Natural killer cell (primary cell): ENCODE measurements at regions not wholly inside any gene's neighbourhood (a gene's known extent, or its start where the extent isn't known, plus 50 kb on each side); places are given as distances from the start of the nearest gene placed in this dataset.

Experiments used
- ATAC-seq, 3 donors: fragments of 150-1000 bp in 2 of 3; fragments of 200-7000 bp in 1 of 3; cut with Tn5 transposase; 1 replicate in 1 of 3; 2 replicates in 2 of 3; pipeline ENCODE4 v1.10.0; 2021; ENCODE audit warnings: mild to moderate bottlenecking in 2 of 3, moderate library complexity in 2 of 3
- DNase-seq, 2 donors: peaks; one replicate each; pipeline versions ENCODE4 v3.0.0 to v3.0.0-alpha.2; 2013 to 2021; ENCODE audit warnings: mixed read lengths in 1 of 2
- H3K27ac ChIP-seq: one replicate; pipeline ENCODE4 v1.5.1; 2013; ENCODE audit warnings: mild to moderate bottlenecking, low read length
- H3K27me3 ChIP-seq: one replicate; pipeline ENCODE4 v1.6.1; 2013; ENCODE audit warnings: low read length; ENCODE audit not compliant: control insufficient read depth, insufficient read depth
- H3K36me3 ChIP-seq: one replicate; pipeline ENCODE4 v1.6.1; 2013; ENCODE audit warnings: low read length; ENCODE audit not compliant: control insufficient read depth, insufficient read depth
- H3K4me1 ChIP-seq: one replicate; pipeline ENCODE4 v1.6.1; 2013; ENCODE audit warnings: low read length; ENCODE audit not compliant: control insufficient read depth, insufficient read depth
- H3K4me3 ChIP-seq: one replicate; pipeline ENCODE4 v1.5.1; 2013; ENCODE audit warnings: low read length
- H3K9me3 ChIP-seq: one replicate; pipeline ENCODE4 v1.6.1; 2013; ENCODE audit warnings: low read length; ENCODE audit not compliant: control insufficient read depth, insufficient read depth
- H3K27ac Mint-ChIP-seq, 2 donors: one replicate each; pipeline ENCODE4 v1.8.0; 2022; ENCODE audit warnings: mild to moderate bottlenecking in 2 of 2, mixed read lengths in 2 of 2, moderate library complexity in 1 of 2
- H3K27me3 Mint-ChIP-seq, 2 donors: one replicate each; pipeline ENCODE4 v1.8.0; 2022; ENCODE audit warnings: low read depth in 2 of 2, mixed read lengths in 2 of 2
- H3K36me3 Mint-ChIP-seq: one replicate; pipeline ENCODE4 v1.8.0; 2022; ENCODE audit warnings: mixed read lengths
- H3K4me1 Mint-ChIP-seq, 2 donors: one replicate each; pipeline ENCODE4 v1.8.0; 2022; ENCODE audit warnings: mixed read lengths in 2 of 2
- H3K4me3 Mint-ChIP-seq: one replicate; pipeline ENCODE4 v1.8.0; 2022; ENCODE audit warnings: mild to moderate bottlenecking, moderate library complexity, mixed read lengths
- H3K9me3 Mint-ChIP-seq, 2 donors: one replicate each; pipeline ENCODE4 v1.8.0; 2022; ENCODE audit warnings: mixed read lengths in 2 of 2
- CTCF ChIP-seq: fragments of 200-600 bp; IDR thresholded peaks from one replicate; pipeline ENCODE4 v1.8.0; 2022; ENCODE audit warnings: antibody characterized with exemption
- WGBS: methylation state at CpG from one replicate; pipeline ENCODE4 v1.1.7; 2013; ENCODE audit warnings: missing lambda C conversion rate; ENCODE audit not compliant: insufficient coverage; 5-methylcytosine and 5-hydroxymethylcytosine counted together
- intact Hi-C: fragments of 100-400 bp; cut with micrococcal nuclease; formaldehyde crosslinking; loops from one replicate; pipeline ENCODE4 v1.14.2; 2022

- intact Hi-C loops: no loop called here
- Histone ChIP-seq H3K4me3 (no peak overlapping the region), H3K9me3 (no peaks in the 10 kb centered on the region), H3K27ac (no peak overlapping the region), H3K27me3 (no peaks in the 10 kb centered on the region), H3K4me1 (no peaks in the 10 kb centered on the region), H3K36me3 (no peaks in the 10 kb centered on the region)
- Mint-ChIP-seq H3K9me3 (no peaks in the 10 kb centered on the region), H3K27ac (no peak overlapping the region), H3K36me3 (no peaks in the 10 kb centered on the region), H3K27me3 (no peaks in the 10 kb centered on the region), H3K4me3 (no peak overlapping the region), H3K4me1 (no peaks in the 10 kb centered on the region)
- no peak for TF ChIP-seq CTCF
- ATAC-seq (no peak), DNase-seq (no peak)
- WGBS: 93% methylated on average over 4 of the region's 4 CpGs
Observed at GRCh38 chr10:20396701-20397100, 500.4 kb downstream of the NEBL start.

- TF ChIP-seq CTCF: no peak
- no peak overlapping the region for H3K4me3 ChIP-seq
- Mint-ChIP-seq H3K4me1 (no peaks in the 10 kb centered on the region), H3K9me3 (no peaks in the 10 kb centered on the region), H3K4me3 (no peak overlapping the region), H3K36me3 (no peaks in the 10 kb centered on the region), H3K27ac (no peak overlapping the region), H3K27me3 (no peaks in the 10 kb centered on the region)
- ATAC-seq: no peak
- H3K4me1 ChIP-seq: no peaks in the 10 kb centered on the region
- intact Hi-C loops: no loop called here
- no peaks in the 10 kb centered on the region for H3K9me3 ChIP-seq
- no peaks in the 10 kb centered on the region for H3K27me3 ChIP-seq
- H3K27ac ChIP-seq: no peak overlapping the region
- no peaks in the 10 kb centered on the region for H3K36me3 ChIP-seq
- WGBS: 76% methylated on average over 2 of the region's 4 CpGs
- no peak for DNase-seq
Observed at GRCh38 chr10:20396205-20396604, 500.9 kb downstream of the NEBL start.

GRCh38 chr10:20391629-20392028, 505.5 kb downstream of the NEBL start:
- Histone ChIP-seq H3K27me3 (no peaks in the 10 kb centered on the region), H3K4me1 (no peaks in the 10 kb centered on the region), H3K4me3 (no peak overlapping the region), H3K9me3 (no peaks in the 10 kb centered on the region), H3K27ac (no peak overlapping the region), H3K36me3 (no peaks in the 10 kb centered on the region)
- DNase-seq: no peak
- Mint-ChIP-seq H3K4me1 (no peaks in the 10 kb centered on the region), H3K9me3 (no peaks in the 10 kb centered on the region), H3K27ac (no peak overlapping the region), H3K4me3 (no peak overlapping the region), H3K27me3 (peaks cover 0 to 3% of the 10 kb centered on the region in 2 donors), H3K36me3 (no peaks in the 10 kb centered on the region)
- no CpG with 5 or more reads among the region's 3 CpGs for WGBS
- intact Hi-C loops: no loop called here
- no peak for TF ChIP-seq CTCF
- ATAC-seq: no peak

GRCh38 chr10:20381761-20382160, 515.4 kb downstream of the NEBL start:
- no peaks in the 10 kb centered on the region for H3K9me3 Mint-ChIP-seq
- Histone ChIP-seq H3K4me3 (no peak overlapping the region), H3K27ac (no peak overlapping the region), H3K27me3 (no peaks in the 10 kb centered on the region), H3K4me1 (peaks cover 3% of the 10 kb centered on the region), H3K9me3 (peaks cover 3% of the 10 kb centered on the region), H3K36me3 (no peaks in the 10 kb centered on the region)
- H3K27me3 Mint-ChIP-seq: no peaks in the 10 kb centered on the region
- DNase-seq: no peak
- H3K4me1 Mint-ChIP-seq: peaks cover 11% of the 10 kb centered on the region in 2 donors
- intact Hi-C loops: no loop called here
- ATAC-seq: no peak
- no peak for TF ChIP-seq CTCF
- WGBS: 87% methylated on average over 3 of the region's 3 CpGs
- no peak overlapping the region for H3K4me3 Mint-ChIP-seq
- H3K27ac Mint-ChIP-seq: no peak overlapping the region
- H3K36me3 Mint-ChIP-seq: peaks cover 7% of the 10 kb centered on the region
